HL-60 (cell line): ENCODE measurements at regions not wholly inside any gene's neighbourhood (a gene's known extent, or its start where the extent isn't known, plus 50 kb on each side); places are given as distances from the start of the nearest gene placed in this dataset.

Experiments
- CTCF ChIP-seq: IDR thresholded peaks from one replicate; pipeline ENCODE4 v1.5.1; 2011; ENCODE audit warnings: low read length, control low read depth, inconsistent platforms; ENCODE audit not compliant: insufficient read depth
- GABPA ChIP-seq: IDR thresholded peaks from 2 replicates; pipeline ENCODE4 v1.6.1; 2012; ENCODE audit warnings: low read depth
- POLR2AphosphoS5 ChIP-seq: IDR thresholded peaks from 2 replicates; pipeline ENCODE4 v1.6.1; 2012; ENCODE audit warnings: low read depth
- SPI1 ChIP-seq: IDR thresholded peaks from 2 replicates; pipeline ENCODE4 v1.6.1; 2012; ENCODE audit warnings: low read depth, mild to moderate bottlenecking, borderline replicate concordance
- TF ChIP-seq, protein P1 (sequence below): IDR thresholded peaks from 2 replicates; pipeline ENCODE4 v1.6.1; 2012; ENCODE audit warnings: low read depth; ENCODE audit not compliant: insufficient replicate concordance

DNA sequence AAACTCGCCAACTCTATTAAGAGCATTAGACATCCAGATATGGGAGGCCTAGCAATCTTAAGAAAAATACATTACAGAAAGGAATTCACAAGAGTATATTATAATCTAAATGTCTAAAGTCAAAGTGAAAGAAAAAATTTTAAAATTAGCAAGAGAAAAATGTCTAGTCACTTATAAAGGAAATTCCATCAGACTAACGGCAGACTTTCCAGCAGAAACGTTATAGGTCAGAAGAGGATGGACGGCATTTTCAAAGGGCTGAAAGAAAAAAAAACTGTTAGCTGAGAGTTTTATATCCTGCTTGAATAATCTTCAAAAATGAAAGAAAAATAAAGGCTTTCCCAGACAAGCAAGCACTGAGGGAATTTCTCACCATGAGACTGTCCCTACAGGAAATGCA lies 269.0 kb downstream of the HDGFL1 start:
- TF ChIP-seq CTCF (no peak), POLR2AphosphoS5 (no peak), GABPA (no peak), SPI1 (no peak)
- TF ChIP-seq, protein P1, sequence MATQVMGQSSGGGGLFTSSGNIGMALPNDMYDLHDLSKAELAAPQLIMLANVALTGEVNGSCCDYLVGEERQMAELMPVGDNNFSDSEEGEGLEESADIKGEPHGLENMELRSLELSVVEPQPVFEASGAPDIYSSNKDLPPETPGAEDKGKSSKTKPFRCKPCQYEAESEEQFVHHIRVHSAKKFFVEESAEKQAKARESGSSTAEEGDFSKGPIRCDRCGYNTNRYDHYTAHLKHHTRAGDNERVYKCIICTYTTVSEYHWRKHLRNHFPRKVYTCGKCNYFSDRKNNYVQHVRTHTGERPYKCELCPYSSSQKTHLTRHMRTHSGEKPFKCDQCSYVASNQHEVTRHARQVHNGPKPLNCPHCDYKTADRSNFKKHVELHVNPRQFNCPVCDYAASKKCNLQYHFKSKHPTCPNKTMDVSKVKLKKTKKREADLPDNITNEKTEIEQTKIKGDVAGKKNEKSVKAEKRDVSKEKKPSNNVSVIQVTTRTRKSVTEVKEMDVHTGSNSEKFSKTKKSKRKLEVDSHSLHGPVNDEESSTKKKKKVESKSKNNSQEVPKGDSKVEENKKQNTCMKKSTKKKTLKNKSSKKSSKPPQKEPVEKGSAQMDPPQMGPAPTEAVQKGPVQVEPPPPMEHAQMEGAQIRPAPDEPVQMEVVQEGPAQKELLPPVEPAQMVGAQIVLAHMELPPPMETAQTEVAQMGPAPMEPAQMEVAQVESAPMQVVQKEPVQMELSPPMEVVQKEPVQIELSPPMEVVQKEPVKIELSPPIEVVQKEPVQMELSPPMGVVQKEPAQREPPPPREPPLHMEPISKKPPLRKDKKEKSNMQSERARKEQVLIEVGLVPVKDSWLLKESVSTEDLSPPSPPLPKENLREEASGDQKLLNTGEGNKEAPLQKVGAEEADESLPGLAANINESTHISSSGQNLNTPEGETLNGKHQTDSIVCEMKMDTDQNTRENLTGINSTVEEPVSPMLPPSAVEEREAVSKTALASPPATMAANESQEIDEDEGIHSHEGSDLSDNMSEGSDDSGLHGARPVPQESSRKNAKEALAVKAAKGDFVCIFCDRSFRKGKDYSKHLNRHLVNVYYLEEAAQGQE: no peak
